Right ventricle myocardium inferior (tissue), 1 donor: ENCODE measurements at regions not wholly inside any gene's neighbourhood (a gene's known extent, or its start where the extent isn't known, plus 50 kb on each side); places are given as distances from the start of the nearest gene placed in this dataset.
A peak's percentile ranks its signal among the peaks of the same experiment; 100 is the strongest.

Experiments
- ATAC-seq: fragments of 200-7000 bp; cut with Tn5 transposase; one replicate; pipeline ENCODE4 v1.9.1; 2020; ENCODE audit warnings: mild to moderate bottlenecking, moderate library complexity
- DNase-seq: peaks from one replicate; pipeline ENCODE4 v3.0.0; 2021; ENCODE audit errors: missing footprints
- intact Hi-C: fragments of 100-400 bp; cut with DNase I; formaldehyde crosslinking; loops from one replicate; pipeline ENCODE4 v1.11.0; 2022
- donor health status: DM: no; HTN: yes; CAD: no; lungs with severe emphysema.

- DNase-seq (no peak), ATAC-seq (no peak)
- intact Hi-C loops = no loop called here
These were observed 2016.6 kb downstream of the MAT2B start for GRCh38 chr5:165521816-165522610.

- no peak for DNase-seq
- intact Hi-C loops = no loop called here
- ATAC-seq = no peak
These were observed 2019.9 kb downstream of the MAT2B start for GRCh38 chr5:165525271-165525670.

- ATAC-seq (no peak), DNase-seq (no peak)
- intact Hi-C loops = no loop called here
These were observed 2020.9 kb downstream of the MAT2B start for GRCh38 chr5:165526357-165526756.

GRCh38 chr5:165527577-165527976, 2022.2 kb downstream of the MAT2B start:
- no peak for ATAC-seq
- intact Hi-C loops = no loop called here
- no peak for DNase-seq

GRCh38 chr5:165538065-165538464, 2032.6 kb downstream of the MAT2B start:
- intact Hi-C loops = no loop called here
- DNase-seq (no peak), ATAC-seq (no peak)

GRCh38 chr5:165559645-165560044, 2054.2 kb downstream of the MAT2B start:
- ATAC-seq (no peak), DNase-seq (no peak)
- intact Hi-C loops = no loop called here

- intact Hi-C loops = no loop called here
- DNase-seq (no peak), ATAC-seq (no peak)
These were observed 2055.2 kb downstream of the MAT2B start for GRCh38 chr5:165560648-165561047.

GRCh38 chr5:165565911-165566310, 2060.5 kb downstream of the MAT2B start:
- ATAC-seq (no peak), DNase-seq (no peak)
- intact Hi-C loops = no loop called here

GRCh38 chr5:165569551-165569950, 2064.1 kb downstream of the MAT2B start:
- intact Hi-C loops = no loop called here
- DNase-seq = no peak
- no peak for ATAC-seq

- DNase-seq = no peak
- intact Hi-C loops = no loop called here
- ATAC-seq = no peak
These were observed 2068.0 kb downstream of the MAT2B start for GRCh38 chr5:165573445-165573844.

- ATAC-seq (no peak), DNase-seq (no peak)
- intact Hi-C loops = no loop called here
These were observed 2068.7 kb downstream of the MAT2B start for GRCh38 chr5:165574100-165574499.

GRCh38 chr5:165576678-165577275, 2071.4 kb downstream of the MAT2B start:
- ATAC-seq = no peak
- no peak for DNase-seq
- intact Hi-C loops = no loop called here

- ATAC-seq (no peak), DNase-seq (no peak)
- intact Hi-C loops = no loop called here
These were observed 2074.5 kb downstream of the MAT2B start for GRCh38 chr5:165579911-165580310.

- intact Hi-C loops = no loop called here
- no peak for ATAC-seq
- no peak for DNase-seq
These were observed 2089.3 kb downstream of the MAT2B start for GRCh38 chr5:165594693-165595092.

GRCh38 chr5:165602529-165602928, 2097.1 kb downstream of the MAT2B start:
- intact Hi-C loops = no loop called here
- DNase-seq (no peak), ATAC-seq (no peak)

- DNase-seq = no peak
- no peak for ATAC-seq
- intact Hi-C loops = no loop called here
These were observed 2101.6 kb downstream of the MAT2B start for GRCh38 chr5:165607026-165607425.

GRCh38 chr5:165609871-165610270, 2104.5 kb downstream of the MAT2B start:
- intact Hi-C loops = no loop called here
- DNase-seq (no peak), ATAC-seq (no peak)

GRCh38 chr5:165616490-165617405, 2111.3 kb downstream of the MAT2B start:
- DNase-seq (no peak), ATAC-seq (no peak)
- intact Hi-C loops = no loop called here

- intact Hi-C loops = no loop called here
- ATAC-seq = no peak
- DNase-seq = no peak
These were observed 2112.1 kb downstream of the MAT2B start for GRCh38 chr5:165617491-165617890.

GRCh38 chr5:165620394-165620793, 2115.0 kb downstream of the MAT2B start:
- DNase-seq (no peak), ATAC-seq (peak; percentile 77)
- intact Hi-C loops = no loop called here
